Peyer's patch (tissue), 4 donors: ENCODE measurements at regions not wholly inside any gene's neighbourhood (a gene's known extent, or its start where the extent isn't known, plus 50 kb on each side); places are given as distances from the start of the nearest gene placed in this dataset.

ENCODE experiments used
- POLR2A ChIP-seq, 2 donors: fragments of 450-650 bp; IDR thresholded peaks; one replicate each; pipeline ENCODE4 v1.5.1; 2017; ENCODE audit warnings: antibody characterized with exemption in 2 of 2, mild to moderate bottlenecking in 2 of 2, moderate library complexity in 2 of 2
- TF ChIP-seq, protein P1 (sequence below), 6 experiments: fragments of 450-650 bp in 4 of 6; fragments of 200-600 bp in 2 of 6; sonication (generic) in 1 of 6; IDR thresholded peaks; one replicate each; pipeline ENCODE4 v1.5.1; 2017 to 2019; ENCODE audit warnings: antibody characterized with exemption in 6 of 6, mild to moderate bottlenecking in 3 of 6, moderate library complexity in 1 of 6

DNA sequence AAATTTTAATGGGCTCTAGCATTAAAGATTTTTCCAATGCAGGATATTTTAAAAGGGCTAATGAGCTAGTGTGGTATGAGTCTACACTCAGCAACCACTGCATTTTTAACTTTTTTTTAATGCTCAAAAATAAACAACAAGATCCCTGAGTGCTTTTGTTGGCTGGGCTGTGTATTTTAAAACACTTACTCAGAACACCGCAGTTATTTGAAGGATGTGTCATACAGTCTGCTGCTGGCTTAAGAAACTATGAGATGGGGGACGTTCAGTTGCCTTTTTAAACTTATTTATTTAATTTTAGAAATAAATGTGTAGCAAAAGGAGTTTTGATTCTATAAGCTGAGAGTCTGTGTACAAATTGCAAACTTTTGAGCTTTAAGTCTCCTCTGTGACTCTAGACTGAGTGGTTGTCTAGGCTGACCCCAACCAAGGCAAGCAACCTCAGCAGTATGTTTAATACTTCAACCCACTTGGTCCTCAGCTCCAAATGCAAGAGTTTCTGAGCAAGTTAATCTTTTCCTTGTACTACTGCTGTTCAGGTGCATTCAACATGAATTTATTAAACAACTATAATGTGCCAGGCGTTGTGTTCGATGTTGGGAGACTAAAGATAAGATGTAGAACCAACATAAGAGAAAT is 278.6 kb upstream of the DIPK2B start:
- TF ChIP-seq, protein P1, sequence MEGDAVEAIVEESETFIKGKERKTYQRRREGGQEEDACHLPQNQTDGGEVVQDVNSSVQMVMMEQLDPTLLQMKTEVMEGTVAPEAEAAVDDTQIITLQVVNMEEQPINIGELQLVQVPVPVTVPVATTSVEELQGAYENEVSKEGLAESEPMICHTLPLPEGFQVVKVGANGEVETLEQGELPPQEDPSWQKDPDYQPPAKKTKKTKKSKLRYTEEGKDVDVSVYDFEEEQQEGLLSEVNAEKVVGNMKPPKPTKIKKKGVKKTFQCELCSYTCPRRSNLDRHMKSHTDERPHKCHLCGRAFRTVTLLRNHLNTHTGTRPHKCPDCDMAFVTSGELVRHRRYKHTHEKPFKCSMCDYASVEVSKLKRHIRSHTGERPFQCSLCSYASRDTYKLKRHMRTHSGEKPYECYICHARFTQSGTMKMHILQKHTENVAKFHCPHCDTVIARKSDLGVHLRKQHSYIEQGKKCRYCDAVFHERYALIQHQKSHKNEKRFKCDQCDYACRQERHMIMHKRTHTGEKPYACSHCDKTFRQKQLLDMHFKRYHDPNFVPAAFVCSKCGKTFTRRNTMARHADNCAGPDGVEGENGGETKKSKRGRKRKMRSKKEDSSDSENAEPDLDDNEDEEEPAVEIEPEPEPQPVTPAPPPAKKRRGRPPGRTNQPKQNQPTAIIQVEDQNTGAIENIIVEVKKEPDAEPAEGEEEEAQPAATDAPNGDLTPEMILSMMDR (IDR thresholded peaks at IDR 0.05) = no peak
- no peak for TF ChIP-seq POLR2A (IDR thresholded peaks at IDR 0.05)
